SK-N-MC (cell line): ENCODE measurements at regions not wholly inside any gene's neighbourhood (a gene's known extent, or its start where the extent isn't known, plus 50 kb on each side); places are given as distances from the start of the nearest gene placed in this dataset.
A peak's percentile ranks its signal among the peaks of the same experiment; 100 is the strongest.

Experiments used
- DNase-seq: peaks from one replicate; pipeline ENCODE4 v3.0.0-alpha.2; 2011; ENCODE audit warnings: low read depth, low spot score
- H3K27ac ChIP-seq: fragments of 200-600 bp; sonication (generic); 2 replicates; pipeline ENCODE4 v1.5.1; 2016; ENCODE audit warnings: mixed run types
- H3K36me3 ChIP-seq: fragments of 200-600 bp; sonication (generic); 2 replicates; pipeline ENCODE4 v1.6.1; 2017; ENCODE audit warnings: antibody characterized with exemption, low read length, mixed read lengths; ENCODE audit not compliant: insufficient read depth
- H3K4me3 ChIP-seq: fragments of 200-600 bp; sonication (generic); 2 replicates; pipeline ENCODE4 v1.5.1; 2016
- H3K9ac ChIP-seq: fragments of 200-600 bp; sonication (generic); 2 replicates; pipeline ENCODE4 v1.8.0; 2017; ENCODE audit warnings: mixed run types, mixed read lengths; ENCODE audit not compliant: insufficient read length
- H3K9me3 ChIP-seq: fragments of 200-600 bp; sonication (generic); 2 replicates; pipeline ENCODE4 v1.6.1; 2017; ENCODE audit warnings: low read depth, mild to moderate bottlenecking, antibody characterized with exemption, low read length, moderate library complexity, mixed read lengths
- EZH2 ChIP-seq: fragments of 200-600 bp; sonication (generic); IDR thresholded peaks from one replicate; pipeline ENCODE4 v1.6.1; 2017; ENCODE audit warnings: antibody characterized with exemption
- FOXP2 ChIP-seq: optimal IDR thresholded peaks from 2 replicates; pipeline ENCODE3; 2011; ENCODE audit warnings: mild to moderate bottlenecking, moderate library complexity; ENCODE audit not compliant: insufficient read depth; ENCODE audit errors: extremely low read length, control extremely low read depth
- POLR2AphosphoS5 ChIP-seq: IDR thresholded peaks from 2 replicates; pipeline ENCODE4 v1.6.1; 2012; ENCODE audit warnings: mild to moderate bottlenecking, low read depth, low read length, borderline replicate concordance

DNA sequence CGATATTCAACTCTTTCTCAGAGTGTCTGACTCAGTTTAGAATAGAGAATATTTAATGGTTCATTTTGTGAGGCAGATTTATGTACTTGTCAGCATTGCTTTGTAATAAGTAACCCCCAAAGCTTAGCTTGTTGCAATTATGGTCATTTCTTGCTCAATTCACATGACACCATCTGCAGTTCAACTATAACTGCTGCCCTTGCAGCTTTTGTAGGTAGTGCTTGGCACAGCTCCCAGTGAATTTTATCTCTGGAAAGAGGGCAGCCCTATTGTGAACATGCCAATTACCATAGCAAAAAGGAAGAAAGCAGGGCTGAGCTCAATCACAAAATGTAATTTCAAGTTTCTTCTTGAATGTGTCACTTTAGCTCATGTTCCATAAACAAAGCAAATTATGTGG, 1587.7 kb upstream of the ACO1 start:
- Histone ChIP-seq H3K9me3 (no peaks in the 10 kb centered on the region), H3K9ac (no peak overlapping the region), H3K27ac (no peak overlapping the region), H3K4me3 (no peak overlapping the region), H3K36me3 (no peaks in the 10 kb centered on the region)
- DNase-seq, result no peak
- no peak for TF ChIP-seq POLR2AphosphoS5
- no peak for TF ChIP-seq EZH2
- no peak for TF ChIP-seq FOXP2

DNA sequence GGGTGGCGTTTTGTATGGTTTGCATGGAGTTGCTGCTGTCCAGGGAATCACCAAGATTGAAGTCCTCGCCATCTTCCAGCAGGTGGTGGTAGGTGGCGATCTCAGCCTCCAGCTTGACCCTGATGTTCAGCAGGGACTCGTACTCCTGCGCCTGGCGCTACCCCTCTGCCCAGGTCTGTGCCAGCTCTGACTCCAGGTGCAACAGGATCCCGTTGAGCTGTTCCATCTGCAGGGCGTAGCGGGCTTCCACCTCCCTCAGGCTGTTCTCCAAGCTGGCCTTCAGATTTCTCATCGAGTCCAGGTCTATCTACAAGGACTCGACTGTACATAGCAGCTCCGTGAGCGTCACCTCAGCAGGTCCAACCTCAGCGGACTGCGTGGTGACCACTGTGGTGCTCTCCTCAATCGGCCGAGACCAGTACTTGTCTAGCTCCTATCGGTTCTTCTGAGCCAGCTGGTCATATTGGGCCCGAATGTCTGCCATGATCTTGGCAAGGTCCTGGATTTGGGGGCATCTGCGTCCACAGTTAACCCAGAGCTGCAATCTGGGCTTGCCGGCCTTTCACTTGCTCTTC, 1584.8 kb upstream of the ACO1 start:
- Histone ChIP-seq H3K27ac (no peak overlapping the region), H3K9ac (no peak overlapping the region), H3K4me3 (no peak overlapping the region), H3K36me3 (no peaks in the 10 kb centered on the region), H3K9me3 (no peaks in the 10 kb centered on the region)
- no peak for DNase-seq
- no peak for TF ChIP-seq EZH2
- TF ChIP-seq POLR2AphosphoS5, result no peak
- TF ChIP-seq FOXP2, result no peak

DNA sequence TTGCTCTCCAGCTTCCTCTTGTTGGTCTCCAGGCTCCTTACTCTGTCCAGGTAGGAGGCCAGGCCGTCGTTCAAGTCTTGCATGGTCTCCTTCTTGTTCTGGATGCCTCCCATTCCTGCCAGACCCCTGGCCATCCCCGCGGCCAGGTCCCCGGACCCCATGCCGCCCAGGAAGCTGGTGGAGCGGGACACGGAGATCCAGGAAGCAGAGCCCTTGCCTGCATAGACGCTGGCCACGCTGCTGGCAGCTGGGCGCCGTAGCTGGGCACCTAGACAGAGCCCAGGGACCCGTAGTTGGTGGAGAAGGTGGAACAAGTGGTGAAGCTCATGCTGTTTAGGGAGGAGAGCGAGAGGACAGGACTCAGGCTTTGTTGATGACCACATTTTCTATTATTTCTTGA, 1584.0 kb upstream of the ACO1 start:
- Histone ChIP-seq H3K9ac (no peak overlapping the region), H3K9me3 (no peaks in the 10 kb centered on the region), H3K27ac (no peak overlapping the region), H3K4me3 (no peak overlapping the region), H3K36me3 (no peaks in the 10 kb centered on the region)
- no peak for TF ChIP-seq FOXP2
- TF ChIP-seq EZH2, result no peak
- no peak for TF ChIP-seq POLR2AphosphoS5
- DNase-seq, result no peak

DNA sequence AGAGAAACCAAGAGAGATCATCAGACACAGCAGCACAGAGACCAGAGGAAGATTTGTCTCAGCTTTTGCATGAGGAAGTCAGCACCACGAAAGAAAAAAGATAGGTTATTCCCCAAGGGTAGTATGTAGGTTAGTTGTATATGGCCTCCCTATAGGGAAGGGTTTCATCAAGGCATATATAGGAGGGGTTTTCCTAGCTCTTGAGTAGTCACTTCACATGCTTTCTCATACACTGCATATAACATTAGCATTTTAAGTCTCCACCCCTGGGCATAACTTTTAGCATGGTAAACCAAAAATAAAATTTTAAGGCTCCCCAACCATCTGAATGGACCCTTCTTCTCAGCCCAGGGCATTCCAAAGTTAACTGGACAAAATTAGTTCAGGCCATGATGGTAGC, 1571.6 kb upstream of the ACO1 start:
- TF ChIP-seq EZH2 (no peak), FOXP2 (no peak)
- Histone ChIP-seq H3K9me3 (no peaks in the 10 kb centered on the region), H3K27ac (no peak overlapping the region), H3K36me3 (no peaks in the 10 kb centered on the region), H3K9ac (no peak overlapping the region), H3K4me3 (no peak overlapping the region)
- no peak for DNase-seq

DNA sequence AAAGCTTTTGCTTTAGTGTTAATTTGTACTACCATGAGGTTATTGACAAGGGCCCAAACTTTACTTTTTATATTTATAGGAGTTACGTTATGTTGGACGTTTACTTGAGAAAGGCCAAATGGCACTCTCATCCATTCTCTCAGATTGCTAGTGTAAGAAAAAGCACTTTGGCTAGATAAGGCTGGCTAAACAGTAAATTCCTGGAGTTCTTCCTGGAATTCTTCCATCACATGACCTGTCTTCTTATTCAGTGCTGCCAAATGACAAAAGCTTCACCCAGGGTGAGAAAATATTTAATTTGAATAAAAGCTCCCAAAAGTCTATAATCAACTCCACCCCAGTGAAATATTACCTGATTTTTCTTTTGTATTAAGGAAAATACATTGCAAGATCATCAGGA, 1568.9 kb upstream of the ACO1 start:
- Histone ChIP-seq H3K36me3 (no peaks in the 10 kb centered on the region), H3K9me3 (no peaks in the 10 kb centered on the region), H3K9ac (no peak overlapping the region), H3K4me3 (no peak overlapping the region), H3K27ac (no peak overlapping the region)
- DNase-seq, result no peak
- TF ChIP-seq POLR2AphosphoS5 (no peak), EZH2 (no peak), FOXP2 (no peak)

DNA sequence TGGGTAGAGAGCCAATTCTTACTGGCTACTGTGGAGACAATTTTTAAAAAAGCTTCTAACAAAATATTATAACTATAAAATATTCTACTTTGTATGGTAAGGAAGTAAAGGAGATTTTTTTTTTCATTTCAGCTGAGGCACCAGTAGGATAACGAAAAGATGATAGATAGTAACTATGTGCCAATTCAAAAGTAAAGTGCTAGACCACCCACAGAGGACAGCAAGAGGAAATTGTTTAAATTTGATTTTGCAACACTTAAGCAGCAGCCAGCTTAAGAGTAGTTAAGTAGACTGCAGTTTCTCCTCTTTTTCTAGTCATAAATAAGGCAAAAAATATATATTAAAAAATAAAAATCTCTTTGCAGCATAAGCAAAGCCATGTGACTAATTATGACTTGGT, 1539.3 kb upstream of the ACO1 start:
- H3K4me3 ChIP-seq, result no peak overlapping the region
- no peaks in the 10 kb centered on the region for H3K9me3 ChIP-seq
- TF ChIP-seq POLR2AphosphoS5, result no peak
- peak; percentile 28 for DNase-seq
- no peak overlapping the region for H3K27ac ChIP-seq
- no peaks in the 10 kb centered on the region for H3K36me3 ChIP-seq
- H3K9ac ChIP-seq, result no peak overlapping the region

DNA sequence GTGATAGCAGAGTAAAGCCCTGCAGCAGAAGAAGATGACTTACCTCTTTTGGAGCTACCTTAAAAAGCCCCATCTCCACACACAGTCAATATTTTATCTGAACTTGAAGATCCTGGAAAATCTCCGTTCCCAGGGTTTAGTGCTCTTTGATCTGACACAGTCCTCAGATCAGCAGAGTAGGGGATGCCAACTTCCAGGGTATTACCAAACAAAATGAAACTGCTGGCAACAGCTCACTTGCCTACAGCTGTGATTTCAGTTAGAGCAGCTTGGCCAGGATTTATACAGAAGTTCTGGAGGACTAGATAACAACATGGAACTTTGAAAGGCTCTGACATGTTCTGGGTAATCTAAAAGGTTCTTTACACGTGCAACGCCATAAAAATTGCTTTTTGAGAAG, 1537.8 kb upstream of the ACO1 start:
- no peak for DNase-seq
- Histone ChIP-seq H3K36me3 (no peaks in the 10 kb centered on the region), H3K27ac (no peak overlapping the region), H3K9ac (no peak overlapping the region), H3K9me3 (no peaks in the 10 kb centered on the region), H3K4me3 (no peak overlapping the region)
- no peak for TF ChIP-seq POLR2AphosphoS5
- no peak for TF ChIP-seq EZH2
- TF ChIP-seq FOXP2, result no peak

DNA sequence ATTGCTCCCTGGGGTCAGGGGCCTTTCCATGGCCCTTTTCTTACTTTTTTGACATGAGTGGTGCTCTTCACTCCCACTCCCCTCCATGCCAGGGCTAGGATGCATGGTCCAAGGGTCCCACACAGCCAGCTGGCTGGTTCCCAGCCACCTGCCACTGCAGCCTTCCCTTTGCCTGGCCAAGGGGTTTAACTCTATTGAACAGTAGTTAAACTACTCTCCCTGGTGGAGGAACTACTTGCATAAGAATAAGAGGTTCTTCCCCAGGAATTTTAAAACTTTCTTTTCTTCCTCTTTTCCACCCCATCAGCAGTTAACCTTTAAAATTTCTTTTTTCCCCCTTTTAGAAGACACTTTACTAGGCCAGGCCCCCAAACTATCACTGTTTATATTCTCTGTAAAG, 1532.8 kb upstream of the ACO1 start:
- no peak overlapping the region for H3K27ac ChIP-seq
- no peak overlapping the region for H3K9ac ChIP-seq
- no peak for DNase-seq
- no peaks in the 10 kb centered on the region for H3K9me3 ChIP-seq
- H3K4me3 ChIP-seq, result no peak overlapping the region
- no peaks in the 10 kb centered on the region for H3K36me3 ChIP-seq
- TF ChIP-seq EZH2 (no peak), POLR2AphosphoS5 (no peak), FOXP2 (no peak)

DNA sequence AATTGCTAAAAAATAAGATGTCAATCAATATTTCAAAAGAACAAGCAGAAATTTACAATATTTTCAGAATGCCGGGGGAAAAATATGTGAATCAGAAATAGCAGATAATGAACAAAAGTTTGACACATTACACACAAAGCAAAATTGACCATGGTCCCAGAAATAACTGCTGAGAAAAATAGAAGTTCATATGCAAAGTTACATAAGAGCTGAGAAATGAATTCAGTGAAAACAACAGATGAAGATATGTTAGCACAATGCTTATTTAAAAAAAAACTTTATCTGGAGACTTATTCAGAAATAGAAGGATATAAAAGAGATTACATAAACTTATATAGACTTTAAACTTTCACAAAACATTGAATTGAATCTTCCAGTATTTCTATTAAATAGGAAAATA, 1483.7 kb upstream of the ACO1 start:
- Histone ChIP-seq H3K9me3 (no peaks in the 10 kb centered on the region), H3K9ac (no peak overlapping the region), H3K36me3 (no peaks in the 10 kb centered on the region), H3K4me3 (no peak overlapping the region), H3K27ac (no peak overlapping the region)
- TF ChIP-seq POLR2AphosphoS5 (no peak), FOXP2 (no peak), EZH2 (no peak)
- DNase-seq, result no peak
